HG03565 (cell line): ENCODE measurements at regions not wholly inside any gene's neighbourhood (a gene's known extent, or its start where the extent isn't known, plus 50 kb on each side); places are given as distances from the start of the nearest gene placed in this dataset.

Source experiments
- ATAC-seq: cut with Tn5 transposase; IDR thresholded peaks from one replicate; pipeline ENCODE4 v1.9.1; 2021; ENCODE audit warnings: mild to moderate bottlenecking, moderate library complexity; ENCODE audit not compliant: unreplicated experiment

DNA sequence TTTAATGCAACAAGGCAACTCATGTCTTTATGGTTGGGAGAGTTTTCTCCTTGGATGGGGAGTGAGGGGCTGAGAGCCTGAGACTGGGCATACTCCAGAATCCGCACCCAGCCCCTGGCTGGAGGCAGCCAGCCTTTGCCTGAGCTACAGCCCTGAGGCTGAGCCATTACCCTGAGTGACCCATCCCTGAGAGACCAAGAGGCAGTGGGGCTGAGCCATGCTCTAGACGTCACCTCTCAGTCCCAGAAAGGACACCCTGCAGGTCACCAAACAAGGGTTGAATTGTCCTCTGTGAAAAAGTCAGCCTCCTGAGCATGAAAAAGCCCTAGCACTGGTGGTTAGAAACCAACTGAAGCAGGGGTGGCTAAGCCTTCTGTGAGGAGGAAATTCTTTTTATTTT is 151.2 kb upstream of the GATB start:
- ATAC-seq = no peak

DNA sequence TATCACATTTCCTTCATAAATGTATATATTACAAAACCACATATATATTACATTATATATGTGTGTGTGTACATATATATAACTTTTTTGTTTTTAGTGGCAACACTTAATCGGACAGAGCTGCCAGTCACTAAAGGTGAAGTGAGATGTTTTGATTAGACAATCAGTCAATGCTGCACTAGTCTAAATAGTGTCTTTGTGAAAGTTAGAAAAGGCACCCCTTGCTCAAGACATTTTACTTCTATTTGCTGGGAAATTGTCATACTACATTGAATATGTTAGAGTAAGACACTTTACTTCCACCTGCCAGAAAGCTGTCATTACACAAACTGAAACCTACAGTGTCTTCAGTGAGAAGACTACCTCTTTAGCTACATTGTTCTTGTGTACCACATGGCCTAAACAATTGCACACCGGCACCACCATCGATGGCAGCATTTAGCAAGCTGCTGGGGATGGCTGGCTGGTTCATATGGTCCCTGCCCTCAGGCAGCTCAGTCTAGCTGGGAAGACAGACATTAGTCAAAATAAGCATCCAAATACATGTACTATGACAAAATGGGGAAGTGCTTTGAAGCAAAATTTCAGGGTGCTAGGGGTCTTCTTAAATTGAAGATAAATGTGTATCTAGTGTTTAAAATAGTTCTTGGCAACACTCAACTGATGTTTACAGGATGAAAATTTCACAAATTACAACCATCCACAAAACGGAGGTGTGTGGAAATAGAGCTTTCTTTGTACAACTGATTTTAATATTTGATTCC is 148.1 kb upstream of the GATB start:
- ATAC-seq = no peak

DNA sequence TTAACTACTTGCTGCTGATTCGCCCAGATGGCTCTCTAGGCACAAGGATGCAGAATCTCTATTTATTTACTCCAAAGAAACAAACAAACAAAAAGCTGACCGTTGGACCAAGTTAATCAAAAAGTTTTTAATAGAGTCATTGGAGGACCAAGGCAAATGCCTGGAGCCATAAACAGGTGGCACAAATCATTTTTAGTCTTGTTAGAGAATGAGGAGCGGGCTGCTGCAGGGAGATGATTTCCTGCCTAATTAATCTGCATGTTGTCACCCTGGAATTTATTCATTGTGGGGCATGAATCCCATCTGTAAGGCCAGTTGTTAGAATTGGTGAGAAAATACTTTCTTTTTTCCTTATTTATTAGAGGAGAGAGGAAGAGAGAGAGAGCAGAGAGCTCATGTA is 147.4 kb upstream of the GATB start:
- ATAC-seq = no peak

DNA sequence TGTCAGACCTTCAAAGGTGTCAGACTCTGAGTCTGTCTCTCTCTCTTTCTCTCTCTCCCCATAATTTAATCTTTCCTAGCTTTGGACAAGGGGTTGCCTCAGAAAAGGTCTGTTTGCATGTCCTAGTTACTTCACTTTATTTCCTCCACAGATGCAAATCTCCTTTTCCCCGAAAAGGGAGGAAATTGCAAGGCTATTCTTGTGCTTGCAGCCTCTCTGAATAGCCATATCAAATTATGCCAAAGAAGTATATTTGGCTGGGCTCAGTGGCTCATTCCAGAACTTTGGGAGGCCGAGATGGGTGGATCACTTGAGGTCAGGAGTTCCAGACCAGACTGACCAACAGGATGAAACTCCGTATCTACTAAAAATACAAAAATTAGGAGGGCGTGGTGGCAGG is 145.6 kb upstream of the GATB start:
- no peak for ATAC-seq

DNA sequence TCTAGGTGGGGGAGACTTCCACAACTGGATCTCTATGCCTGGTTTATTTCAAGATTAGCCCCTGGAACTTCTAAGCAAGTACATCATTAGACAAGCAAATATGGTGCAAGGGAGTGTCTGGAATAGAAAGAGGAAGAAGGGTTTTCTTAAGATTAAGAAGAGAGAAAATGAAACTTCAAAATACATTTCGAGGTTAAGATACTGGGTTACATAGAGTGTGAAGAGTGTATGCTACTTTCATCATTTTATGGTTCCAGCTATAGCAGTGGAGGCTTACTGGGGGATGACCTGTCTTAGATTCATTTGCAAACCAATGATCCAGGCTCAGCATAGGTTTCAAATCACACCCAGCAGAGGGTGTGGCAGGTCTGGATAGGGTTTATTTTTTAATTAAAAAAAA is 144.4 kb upstream of the GATB start:
- ATAC-seq = peak; percentile 88

DNA sequence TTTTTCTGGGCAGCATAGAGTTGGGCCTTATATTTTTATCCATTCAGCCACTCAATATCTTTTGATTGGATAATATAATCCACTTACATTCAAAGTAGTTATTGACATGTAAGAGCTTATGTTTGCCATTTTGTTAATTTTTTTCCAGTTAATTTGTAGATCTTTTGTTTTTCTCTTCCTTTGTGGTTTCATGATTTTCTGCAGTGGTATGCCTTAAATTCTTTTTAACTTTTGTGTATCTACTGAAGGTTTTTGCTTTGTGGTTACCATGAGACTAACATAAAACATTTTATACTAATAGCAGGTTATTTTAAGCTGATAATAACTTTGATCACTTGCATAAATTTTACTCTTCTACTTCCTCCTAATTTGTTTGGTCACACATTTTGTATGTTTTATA is 140.8 kb upstream of the GATB start:
- ATAC-seq = no peak

DNA sequence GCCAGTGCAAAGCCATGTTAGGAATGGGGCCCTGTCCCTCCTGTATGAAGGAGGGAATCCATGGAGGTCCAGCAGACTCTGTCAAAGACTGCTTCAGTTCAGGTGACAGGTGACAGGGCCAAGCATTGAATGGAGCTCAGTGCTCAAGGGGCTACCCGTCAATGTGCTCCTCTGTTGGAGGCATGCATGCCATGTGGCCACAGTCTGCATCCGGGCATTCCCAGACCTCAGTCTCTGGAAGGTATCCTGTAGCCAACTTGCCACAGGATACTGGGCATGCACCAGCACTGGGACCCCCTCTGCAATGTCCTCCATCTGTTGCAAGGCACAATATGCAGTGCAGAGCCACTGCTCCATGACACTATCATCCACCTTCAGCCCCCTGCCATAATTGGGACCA is 136.1 kb upstream of the GATB start:
- ATAC-seq = no peak

DNA sequence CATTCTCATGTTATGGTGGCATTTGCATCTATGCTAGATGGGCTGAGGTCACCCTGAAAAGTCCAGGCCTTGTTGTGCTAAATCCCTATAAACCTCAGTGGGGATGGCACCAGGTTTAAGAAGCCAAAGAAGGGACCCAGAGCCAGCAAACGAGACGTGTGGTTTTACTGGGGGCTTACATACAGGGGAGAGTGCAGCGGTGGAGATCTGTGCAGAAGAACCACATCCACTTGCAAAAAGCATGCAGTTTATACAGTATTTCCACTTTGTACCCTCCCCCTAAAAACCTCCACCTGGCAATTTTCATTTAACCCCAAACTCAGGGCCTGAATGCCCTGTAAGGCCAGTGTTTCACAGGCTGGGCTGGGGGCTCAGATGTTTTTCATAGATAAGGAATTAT is 134.9 kb upstream of the GATB start:
- ATAC-seq = no peak

DNA sequence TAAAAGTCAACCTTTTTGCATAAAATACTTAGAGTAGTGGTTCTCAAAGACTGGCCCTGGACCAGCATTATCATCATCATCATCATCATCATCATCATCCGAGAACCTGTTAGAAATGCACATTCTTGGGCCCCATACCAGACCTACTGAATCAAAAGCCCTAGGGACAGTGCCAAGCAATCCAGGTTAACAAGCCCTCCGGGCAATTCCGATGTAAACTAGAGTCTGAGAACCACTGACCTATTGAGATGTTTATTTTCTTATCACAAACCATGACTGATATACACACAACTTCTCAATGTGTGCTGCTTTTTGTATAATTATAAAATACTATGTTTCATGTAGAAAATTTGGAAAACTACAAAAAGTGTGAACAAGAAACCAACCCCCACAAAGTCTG is 133.4 kb upstream of the GATB start:
- ATAC-seq = no peak

DNA sequence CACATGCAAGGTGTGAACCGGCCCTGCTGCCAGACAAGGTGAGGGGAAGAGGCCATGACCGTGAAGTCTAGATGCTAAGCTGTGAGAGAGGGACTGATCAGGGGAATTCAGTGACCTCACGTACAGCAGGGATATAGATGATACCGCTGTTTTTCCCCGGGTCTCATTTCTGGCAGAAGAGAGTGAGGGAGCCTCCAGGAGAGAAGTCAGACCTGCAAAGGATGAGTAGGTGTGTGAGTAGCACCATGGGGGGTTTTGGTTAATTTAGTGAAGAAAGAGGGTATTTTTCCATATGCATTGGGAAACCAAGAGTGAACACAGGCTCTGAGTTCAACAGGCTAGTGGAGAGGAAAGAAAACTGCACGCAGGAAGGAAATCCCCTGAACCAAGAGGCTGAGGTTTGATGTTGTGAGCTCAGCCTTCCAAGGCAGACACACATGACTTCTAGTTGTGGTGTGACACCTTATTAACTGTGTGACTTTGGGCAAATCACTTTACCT is 127.6 kb upstream of the GATB start:
- ATAC-seq = peak; percentile 49

DNA sequence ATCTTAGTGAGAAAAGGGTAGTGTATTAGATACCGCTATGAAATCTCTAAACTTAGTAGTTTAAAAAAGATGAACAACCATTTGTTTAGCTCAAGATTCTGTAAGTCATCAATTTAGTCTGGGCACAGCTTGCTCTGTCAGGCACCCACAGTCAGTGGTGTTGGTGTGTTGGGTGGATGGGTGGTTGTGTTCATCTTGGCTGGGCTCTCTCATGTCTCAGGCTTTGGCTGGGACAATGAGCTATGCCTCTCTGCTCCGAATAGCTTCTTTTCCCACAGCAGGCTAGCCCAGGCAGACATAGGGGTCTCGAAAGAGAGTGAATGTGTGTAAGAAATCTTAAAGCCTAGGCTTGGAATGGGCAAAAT is 127.0 kb upstream of the GATB start:
- peak; percentile 13 for ATAC-seq

DNA sequence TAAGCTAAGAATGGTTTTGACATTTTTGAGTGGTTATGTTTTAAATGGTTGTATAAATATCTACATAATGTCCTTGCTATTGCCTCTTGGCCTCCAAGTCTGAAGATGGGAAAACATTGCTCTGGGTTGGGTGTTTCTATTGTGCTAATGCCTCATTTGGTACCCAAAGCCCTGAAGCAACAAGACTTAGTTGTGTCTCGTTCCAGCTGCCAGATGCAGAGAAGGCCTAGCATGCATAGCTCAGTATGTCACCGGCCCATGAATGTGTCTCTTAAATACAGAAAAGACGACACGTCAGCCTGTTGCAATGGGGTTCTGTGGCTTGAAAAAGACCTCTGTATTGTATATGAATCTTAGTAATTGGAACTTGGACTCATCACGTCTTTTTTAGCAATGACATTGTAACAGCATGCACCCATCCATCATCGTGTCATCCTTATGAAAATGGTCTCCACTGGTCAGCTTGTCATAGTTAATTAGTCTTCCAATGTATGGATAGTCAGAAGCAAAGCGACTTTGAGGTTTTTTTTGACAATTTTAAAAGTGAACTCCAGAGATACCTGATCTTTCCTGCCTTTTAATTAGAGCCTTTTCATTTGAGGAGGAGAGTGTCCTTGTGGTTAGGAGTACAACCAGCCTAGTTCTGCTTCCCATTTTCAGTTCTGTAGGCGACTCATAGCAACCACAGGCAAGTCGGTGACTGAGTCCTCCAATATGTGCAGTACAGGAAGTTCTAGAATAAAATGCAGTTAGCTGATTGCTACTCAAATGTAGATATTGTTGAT is 126.4 kb upstream of the GATB start:
- peak; percentile 68 for ATAC-seq

DNA sequence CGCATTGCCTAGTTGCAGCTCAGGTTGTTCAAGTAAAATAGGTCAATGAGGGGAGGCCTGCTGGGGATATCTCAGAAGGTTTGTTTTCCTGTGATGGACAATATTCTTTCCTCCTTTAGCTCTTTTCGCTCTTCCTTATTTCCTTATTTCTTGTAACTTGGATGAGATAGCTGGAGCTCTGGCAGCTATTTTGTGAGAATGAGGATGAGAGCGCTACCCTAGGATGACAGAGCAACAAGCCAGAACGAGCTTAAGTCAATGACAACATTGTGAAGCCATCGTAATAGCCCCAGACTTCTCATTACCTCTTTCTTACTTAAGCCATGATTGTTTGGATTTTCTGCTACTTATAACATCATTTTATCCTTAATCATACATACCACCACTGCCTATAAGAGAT is 124.3 kb upstream of the GATB start:
- no peak for ATAC-seq

DNA sequence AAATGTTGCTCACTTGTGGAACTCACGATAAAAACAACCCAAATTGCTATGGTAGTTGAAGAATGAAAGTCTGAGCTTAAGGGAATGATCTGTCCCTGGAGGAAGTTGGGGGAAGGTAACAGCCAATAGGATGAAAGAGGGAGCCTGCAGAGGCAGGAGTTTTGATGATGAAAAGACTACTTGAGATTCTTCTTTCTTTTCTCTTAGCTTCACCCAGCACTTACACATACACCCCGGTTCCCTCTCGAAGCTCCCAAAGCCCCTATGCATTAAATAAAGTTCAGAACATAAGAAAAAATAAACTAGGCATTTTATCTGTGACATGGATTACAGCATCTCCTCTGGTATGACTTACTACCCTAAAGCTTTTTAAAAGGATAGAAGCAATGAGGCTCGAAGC is 122.9 kb upstream of the GATB start:
- ATAC-seq = no peak

DNA sequence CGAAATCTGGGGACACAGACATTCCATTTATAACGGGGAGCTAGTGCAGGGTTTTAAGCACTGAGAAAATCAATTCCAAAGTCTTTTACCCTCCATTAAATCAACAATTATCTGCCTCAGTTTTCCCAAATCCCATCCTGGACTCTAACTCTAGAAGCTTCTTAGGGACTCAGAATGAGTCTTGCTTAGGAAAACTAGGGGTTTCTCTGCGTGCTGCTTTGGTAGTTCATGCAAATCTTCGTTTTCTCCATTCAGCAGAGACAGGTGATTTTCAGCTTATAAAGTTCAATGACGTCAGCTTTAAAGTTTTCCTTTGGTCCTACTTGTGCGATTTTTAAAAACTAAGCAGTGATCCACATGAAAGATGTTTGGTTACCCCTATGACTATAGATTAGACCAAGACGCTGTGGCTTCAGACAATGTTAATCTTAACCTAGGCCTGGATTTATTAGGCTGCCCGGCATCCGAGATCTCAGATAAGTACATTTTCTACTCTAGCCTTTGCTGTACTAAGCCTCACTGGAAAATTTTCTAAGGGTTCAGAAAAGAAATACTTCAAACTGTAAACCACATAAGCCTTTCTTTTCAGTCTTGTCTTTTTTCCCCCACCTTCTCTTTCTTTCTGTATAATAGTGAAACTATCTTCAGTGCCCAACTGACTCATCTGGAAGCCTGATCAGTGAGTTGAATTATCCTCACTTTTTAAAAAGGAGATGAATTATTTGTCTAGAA is 121.4 kb upstream of the GATB start:
- ATAC-seq = peak; percentile 69

DNA sequence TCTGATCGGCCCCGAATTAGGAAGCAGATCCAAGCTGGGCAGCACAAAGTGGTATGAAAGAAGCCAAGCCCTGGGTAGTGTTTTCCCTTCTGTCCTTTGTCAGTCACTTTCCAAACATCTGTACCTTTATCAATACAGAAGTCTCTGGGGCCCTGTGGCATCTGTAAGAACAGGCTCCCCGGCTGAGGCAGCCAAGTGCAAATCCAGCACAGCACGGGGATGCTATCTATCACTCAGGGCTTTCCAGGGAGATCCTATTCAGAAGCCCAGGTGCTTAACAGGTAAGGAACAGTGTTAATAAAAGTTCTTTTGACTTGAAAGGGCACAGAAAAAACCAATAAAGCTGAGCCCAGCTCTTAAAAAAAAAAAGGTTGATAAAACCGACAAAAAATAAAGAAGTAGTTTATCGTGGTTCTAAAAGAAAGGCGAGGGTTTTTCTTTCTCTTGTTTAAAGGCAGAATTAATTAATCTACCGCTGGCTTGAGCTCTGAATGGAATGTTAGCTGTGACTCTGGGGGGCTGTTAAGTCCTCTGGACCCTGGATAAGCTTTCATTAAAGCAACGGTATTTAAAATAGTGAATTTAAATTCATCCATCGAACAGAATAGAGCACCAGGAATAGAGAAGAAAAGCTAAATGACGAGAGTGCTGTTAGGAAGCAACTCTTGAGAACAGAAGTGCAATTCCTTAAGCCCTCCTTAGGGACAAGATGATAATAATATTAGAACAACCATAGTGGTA is 119.1 kb upstream of the GATB start:
- ATAC-seq = no peak

DNA sequence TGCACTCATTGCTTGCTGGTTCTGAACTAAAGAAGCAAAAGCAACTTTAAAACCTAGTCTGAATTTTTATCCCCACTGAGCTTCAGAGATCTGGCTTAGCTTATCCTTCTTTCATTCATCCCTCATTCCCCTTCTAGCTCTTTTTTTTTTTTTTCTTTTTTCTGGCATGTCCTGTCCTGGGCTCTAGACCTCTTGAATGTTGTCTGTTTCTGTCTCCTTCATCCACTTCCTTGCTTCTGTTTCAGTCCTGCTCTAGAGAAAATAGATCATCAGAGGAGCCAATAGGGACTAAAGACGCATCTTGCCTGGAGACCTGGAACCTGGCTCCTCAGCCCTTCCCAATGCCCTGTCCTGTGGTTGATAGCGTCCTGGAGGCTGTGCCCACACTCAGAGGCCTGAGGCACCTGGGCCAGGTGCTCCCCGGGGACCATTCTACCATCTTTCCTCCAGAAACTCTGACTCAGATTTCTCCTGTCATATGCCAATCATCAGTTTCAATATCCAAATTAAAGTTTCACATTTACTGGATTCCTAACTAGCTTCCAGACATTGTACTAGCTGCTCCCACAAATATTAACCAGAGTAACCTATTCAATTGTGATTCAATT is 115.7 kb upstream of the GATB start:
- ATAC-seq = no peak

DNA sequence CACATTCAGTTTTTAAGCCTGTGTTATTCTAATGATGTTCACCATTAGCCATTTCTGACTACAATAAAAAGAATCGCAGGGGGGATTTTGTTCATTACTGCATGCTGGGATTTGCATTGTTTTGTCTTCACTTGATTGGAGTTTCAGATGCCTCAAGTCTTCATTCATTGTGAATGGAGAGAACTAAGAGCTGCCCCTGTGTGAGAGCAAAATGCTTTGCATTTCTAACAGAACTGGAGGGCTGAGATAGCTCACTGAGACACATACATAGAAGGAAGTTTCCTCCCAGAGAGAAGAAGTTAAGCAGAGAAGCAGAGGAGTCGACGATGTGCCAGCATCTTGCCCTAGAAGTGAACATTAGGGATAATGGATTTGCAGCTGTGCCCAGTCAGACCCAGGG is 113.5 kb upstream of the GATB start:
- no peak for ATAC-seq

DNA sequence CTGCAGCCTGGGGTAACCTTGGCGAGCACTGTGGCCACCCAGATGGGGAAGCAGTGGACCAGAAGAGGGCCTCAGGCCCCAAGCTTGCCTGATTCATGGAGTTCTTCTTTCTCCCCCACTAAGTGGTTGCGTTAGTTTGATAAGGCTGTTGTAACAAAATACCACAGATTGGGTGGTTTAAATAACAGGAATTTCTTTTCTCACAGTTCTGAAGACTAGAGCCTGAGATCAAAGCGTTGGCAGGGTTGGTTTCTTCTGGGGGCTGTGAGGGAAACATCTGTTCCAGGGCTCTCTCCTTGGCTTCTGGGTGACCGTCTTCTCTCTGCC is 105.7 kb upstream of the GATB start:
- no peak for ATAC-seq

DNA sequence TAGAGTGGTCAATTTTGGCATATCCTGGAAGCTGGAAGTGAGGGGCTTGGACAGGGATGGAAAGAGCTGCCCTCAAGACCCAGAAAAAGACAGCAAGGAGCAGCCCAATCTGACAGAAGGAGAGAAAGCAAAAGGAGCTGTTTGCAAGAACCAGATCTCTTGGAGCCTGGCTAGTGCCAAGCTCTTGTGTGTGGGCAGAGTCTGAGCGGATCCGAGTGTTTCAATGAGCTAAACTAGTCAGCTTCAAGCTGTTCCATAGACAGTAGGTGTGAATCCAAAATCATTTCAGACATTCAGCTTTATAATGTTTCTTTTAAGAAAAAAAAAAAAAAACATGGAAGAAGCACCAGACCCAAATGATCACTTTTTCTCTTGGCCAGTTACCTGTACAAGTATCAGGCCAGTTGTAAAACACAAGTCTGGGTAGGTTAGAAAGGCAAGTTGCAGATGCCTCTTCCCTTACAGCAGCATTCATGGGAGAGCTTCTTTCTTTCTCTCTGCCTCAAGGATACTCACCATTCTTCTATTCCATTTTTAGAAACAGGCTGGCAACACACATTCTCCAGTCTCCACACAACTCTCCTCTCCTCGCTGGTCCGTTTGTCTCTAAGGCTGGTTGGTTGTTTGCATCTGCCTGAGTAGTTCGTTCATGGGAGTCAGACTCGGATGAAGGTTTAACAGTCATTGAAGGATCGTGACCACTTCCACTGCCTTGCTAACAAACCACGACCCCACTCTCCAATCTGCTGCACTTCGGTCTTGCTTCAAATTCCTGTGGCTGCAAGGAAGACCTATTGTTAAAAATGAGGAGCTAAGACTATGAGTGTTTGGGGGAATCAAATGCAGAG is 105.2 kb upstream of the GATB start:
- no peak for ATAC-seq
